ENCODE measurements at regions not wholly inside any gene's neighbourhood (a gene's known extent, or its start where the extent isn't known, plus 50 kb on each side); places are given as distances from the start of the nearest gene placed in this dataset.

DNA sequence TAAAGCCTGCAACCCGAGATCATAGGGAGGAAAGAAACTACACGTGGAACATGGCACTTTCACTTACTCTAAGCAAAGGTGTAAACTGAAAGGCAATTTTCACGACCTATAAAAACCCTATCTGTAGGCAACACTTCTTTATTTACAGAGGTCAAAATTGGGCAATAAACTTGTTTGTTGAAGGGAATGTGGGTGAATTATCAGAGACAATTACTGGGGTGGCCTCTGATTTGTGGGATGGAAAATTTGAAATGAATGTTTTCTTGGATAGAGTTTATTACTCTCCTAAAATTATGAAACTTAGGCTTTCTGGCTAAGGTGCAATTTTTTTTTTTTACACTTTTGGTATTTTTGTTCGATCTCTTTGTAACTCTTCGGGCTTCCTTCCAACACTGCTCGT is 734.1 kb upstream of the TENM3 start:
- Histone ChIP-seq H3K4me2 (ENCODE audit: low read depth, low read length) (no peak overlapping the region), H3K79me1 (ENCODE audit: low read depth in 1 of 2, low read length in 2 of 2) (no peaks in the 10 kb centered on the region), H3K23ac (ENCODE audit: low read depth, low read length) (no peak overlapping the region), H2BK15ac (ENCODE audit: low read depth, low read length) (no peak overlapping the region), H2AK5ac (ENCODE audit: low read depth, low read length) (no peak overlapping the region), H3K4me3 (ENCODE audit: insufficient read depth, low read depth, low read length) (no peak overlapping the region), H4K5ac (ENCODE audit: low read depth, low read length) (no peak overlapping the region), H2BK120ac (ENCODE audit: low read depth, low read length) (no peak overlapping the region), H3K9me3 (ENCODE audit: control insufficient read depth, insufficient read depth, low read length) (no peaks in the 10 kb centered on the region), H3K9me1 (ENCODE audit: insufficient read depth, low read length) (no peaks in the 10 kb centered on the region), H3K9ac (ENCODE audit: low read depth, low read length) (no peak overlapping the region), H3K4ac (ENCODE audit: low read depth, low read length) (no peak overlapping the region), H2BK5ac (ENCODE audit: low read depth, low read length, poor library complexity, severe bottlenecking) (no peak overlapping the region), H3K27ac (ENCODE audit: insufficient read depth, low read length) (no peak overlapping the region), H3K14ac (replicated peaks; ENCODE audit: low read depth, low read length) (no peak overlapping the region), H2BK20ac (ENCODE audit: low read depth, low read length) (no peak overlapping the region), H4K91ac (ENCODE audit: insufficient read depth, low read depth, low read length) (no peak overlapping the region), H3K56ac (ENCODE audit: extremely low read depth, insufficient read depth, low read length) (no peak overlapping the region), H3K27me3 (ENCODE audit: control insufficient read depth, insufficient read depth, low read length) (peaks cover 6% of the 10 kb centered on the region), H3K18ac (ENCODE audit: low read depth, low read length) (no peak overlapping the region), H2AK9ac (replicated peaks; ENCODE audit: low read depth, low read length, poor library complexity) (no peak overlapping the region), H2AFZ (replicated peaks; ENCODE audit: low read length, poor library complexity) (no peak overlapping the region), H3K4me1 (ENCODE audit: control insufficient read depth, insufficient read depth, low read length) (no peaks in the 10 kb centered on the region), H4K8ac (ENCODE audit: low read depth in 2 of 2, low read length in 2 of 2) (no peak overlapping the region), H3K36me3 (ENCODE audit: control insufficient read depth, insufficient read depth, low read length) (no peaks in the 10 kb centered on the region), H4K20me1 (ENCODE audit: insufficient read depth, low read length) (no peaks in the 10 kb centered on the region)
- dilution Hi-C loops (cut with HindIII; ENCODE audit: low sequenced_read_pairs, unreplicated experiment) (no loop called here), intact Hi-C loops (cut with micrococcal nuclease) (no loop called here), in situ Hi-C loops (cut with MboI; ENCODE audit: low sequenced_read_pairs) (loop anchor here (25.0 kb wide), 1 partner anchor 672 kb away; no protein-coding TSS in a partner anchor)
- CTCF ChIA-PET = no interaction called here
- POLR2A ChIA-PET (ENCODE audit: unreplicated experiment) = no interaction called here
- DNase-seq = no peak
- BruUV-seq (replicated peaks) = no TSS peak
- no peak for TF ChIP-seq MAFK (IDR thresholded peaks at IDR 0.05; ENCODE audit: low read depth, low read length)
- TF ChIP-seq, protein P1, sequence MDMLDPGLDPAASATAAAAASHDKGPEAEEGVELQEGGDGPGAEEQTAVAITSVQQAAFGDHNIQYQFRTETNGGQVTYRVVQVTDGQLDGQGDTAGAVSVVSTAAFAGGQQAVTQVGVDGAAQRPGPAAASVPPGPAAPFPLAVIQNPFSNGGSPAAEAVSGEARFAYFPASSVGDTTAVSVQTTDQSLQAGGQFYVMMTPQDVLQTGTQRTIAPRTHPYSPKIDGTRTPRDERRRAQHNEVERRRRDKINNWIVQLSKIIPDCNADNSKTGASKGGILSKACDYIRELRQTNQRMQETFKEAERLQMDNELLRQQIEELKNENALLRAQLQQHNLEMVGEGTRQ (IDR thresholded peaks at IDR 0.05; ENCODE audit: low read depth, low read length) = no peak
- TF ChIP-seq, protein P2, sequence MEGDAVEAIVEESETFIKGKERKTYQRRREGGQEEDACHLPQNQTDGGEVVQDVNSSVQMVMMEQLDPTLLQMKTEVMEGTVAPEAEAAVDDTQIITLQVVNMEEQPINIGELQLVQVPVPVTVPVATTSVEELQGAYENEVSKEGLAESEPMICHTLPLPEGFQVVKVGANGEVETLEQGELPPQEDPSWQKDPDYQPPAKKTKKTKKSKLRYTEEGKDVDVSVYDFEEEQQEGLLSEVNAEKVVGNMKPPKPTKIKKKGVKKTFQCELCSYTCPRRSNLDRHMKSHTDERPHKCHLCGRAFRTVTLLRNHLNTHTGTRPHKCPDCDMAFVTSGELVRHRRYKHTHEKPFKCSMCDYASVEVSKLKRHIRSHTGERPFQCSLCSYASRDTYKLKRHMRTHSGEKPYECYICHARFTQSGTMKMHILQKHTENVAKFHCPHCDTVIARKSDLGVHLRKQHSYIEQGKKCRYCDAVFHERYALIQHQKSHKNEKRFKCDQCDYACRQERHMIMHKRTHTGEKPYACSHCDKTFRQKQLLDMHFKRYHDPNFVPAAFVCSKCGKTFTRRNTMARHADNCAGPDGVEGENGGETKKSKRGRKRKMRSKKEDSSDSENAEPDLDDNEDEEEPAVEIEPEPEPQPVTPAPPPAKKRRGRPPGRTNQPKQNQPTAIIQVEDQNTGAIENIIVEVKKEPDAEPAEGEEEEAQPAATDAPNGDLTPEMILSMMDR (conservative IDR thresholded peaks at IDR 0.05; ENCODE audit: low read depth, low read length) = no peak
- TF ChIP-seq MAZ (IDR thresholded peaks at IDR 0.05; ENCODE audit: borderline replicate concordance, low read depth, low read length) = no peak
- no peak for TF ChIP-seq CEBPB (IDR thresholded peaks at IDR 0.05; ENCODE audit: low read depth, low read length)
- no peak for TF ChIP-seq CHD1 (IDR thresholded peaks at IDR 0.05; ENCODE audit: low read depth, low read length)
- no peak for TF ChIP-seq RFX5 (IDR thresholded peaks at IDR 0.05; ENCODE audit: low read depth, low read length)
- no peak for TF ChIP-seq FOS (IDR thresholded peaks at IDR 0.05; ENCODE audit: low read depth, low read length)
- TF ChIP-seq RCOR1 (IDR thresholded peaks at IDR 0.05; ENCODE audit: insufficient replicate concordance, low read length) = no peak
- TF ChIP-seq RAD21 (IDR thresholded peaks at IDR 0.05; ENCODE audit: low read length) = no peak
- no CpG with 5 or more reads among the region's 6 CpGs for WGBS, 2 experiments (ENCODE audit: extremely low coverage in 2 of 2, insufficient read length in 1 of 2)
- ATAC-seq (ENCODE audit: low read depth) = no peak

Data from IMR-90 (cell line).